GM19240 (cell line): ENCODE measurements at regions not wholly inside any gene's neighbourhood (a gene's known extent, or its start where the extent isn't known, plus 50 kb on each side); places are given as distances from the start of the nearest gene placed in this dataset.
"Not testable (repeated sequence)": the region's sequence is repeated elsewhere in the genome, so short reads cannot be mapped to it uniquely, and the experiment has no call there.

Experiments
- DNase-seq: peaks from one replicate; pipeline ENCODE4 v3.0.0; 2011; ENCODE audit warnings: low spot score; ENCODE audit not compliant: insufficient read length

DNA sequence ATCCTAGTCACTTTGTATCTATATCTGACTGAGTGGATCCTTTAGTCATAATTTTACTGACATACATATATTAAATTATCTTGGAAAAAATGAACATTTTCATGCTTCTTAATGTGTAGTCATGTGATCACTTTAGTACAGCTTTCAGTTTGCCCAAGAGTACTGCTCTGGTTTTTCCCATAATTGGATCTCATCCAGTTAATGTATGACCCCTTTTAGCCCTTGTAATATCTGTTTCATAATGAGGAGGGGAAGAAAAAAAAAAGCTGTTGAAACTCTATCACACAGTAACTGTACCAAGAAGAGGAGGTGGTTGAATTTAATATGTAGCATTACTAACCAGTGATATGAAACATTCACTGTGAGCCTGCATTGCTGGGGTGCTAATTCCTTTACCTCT lies 328.7 kb downstream of the PTPRC start:
- no peak for DNase-seq

DNA sequence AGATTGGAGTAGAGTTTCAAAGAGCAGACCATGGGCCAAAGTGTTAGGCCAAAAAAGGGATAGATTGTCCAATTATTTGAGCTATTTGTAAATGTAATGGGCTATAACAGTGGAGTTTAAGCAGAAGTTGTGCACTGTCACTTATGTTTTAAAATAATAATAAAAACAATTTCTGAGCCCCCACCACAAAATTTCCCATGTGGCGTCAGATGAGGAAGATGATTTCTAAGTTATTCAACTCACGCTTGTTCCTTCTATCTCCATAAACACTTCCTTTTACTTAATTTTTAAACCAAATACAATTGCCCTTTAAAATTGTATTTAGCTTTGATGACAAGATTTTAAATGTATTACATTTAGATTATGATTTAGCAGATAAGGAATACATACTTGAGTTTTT lies 330.0 kb downstream of the PTPRC start:
- DNase-seq: no peak

DNA sequence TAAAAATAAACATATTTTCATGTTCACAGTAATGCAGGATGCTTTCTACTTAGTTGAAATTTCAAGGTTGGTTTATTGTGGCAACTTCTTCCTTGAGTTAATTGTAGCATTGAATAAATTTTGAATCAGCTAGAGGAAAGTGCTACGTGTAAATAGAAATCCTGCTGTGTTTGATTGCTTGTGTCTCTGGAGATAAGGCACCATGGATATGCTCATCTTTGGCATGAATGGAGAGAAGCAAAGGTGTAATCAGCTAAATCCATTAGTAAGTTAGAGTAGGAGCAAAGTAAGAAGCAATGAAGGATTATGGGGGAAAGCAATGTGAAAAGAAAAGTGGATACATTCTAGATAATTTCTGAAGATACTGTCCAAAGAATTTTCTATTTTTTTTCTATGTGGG lies 331.1 kb downstream of the PTPRC start:
- no peak for DNase-seq

DNA sequence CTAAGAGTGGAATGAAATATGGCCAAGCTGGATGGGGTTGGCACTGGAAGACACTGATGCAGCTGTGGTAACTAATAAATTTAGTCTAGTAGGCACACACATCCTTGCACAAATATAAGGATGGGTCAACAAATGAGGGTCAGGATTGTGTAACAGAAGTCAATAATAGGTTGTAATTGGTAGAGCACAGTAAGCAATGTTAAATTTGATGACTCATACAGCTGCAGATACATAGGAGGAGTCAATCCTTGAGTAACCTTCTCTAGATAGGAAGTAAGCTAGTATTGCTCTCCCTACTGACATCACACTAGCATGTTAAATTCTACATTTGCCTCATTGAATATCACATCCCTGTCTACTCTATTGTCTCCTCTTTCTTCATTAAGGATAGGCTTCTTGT lies 332.1 kb downstream of the PTPRC start:
- DNase-seq: no peak

DNA sequence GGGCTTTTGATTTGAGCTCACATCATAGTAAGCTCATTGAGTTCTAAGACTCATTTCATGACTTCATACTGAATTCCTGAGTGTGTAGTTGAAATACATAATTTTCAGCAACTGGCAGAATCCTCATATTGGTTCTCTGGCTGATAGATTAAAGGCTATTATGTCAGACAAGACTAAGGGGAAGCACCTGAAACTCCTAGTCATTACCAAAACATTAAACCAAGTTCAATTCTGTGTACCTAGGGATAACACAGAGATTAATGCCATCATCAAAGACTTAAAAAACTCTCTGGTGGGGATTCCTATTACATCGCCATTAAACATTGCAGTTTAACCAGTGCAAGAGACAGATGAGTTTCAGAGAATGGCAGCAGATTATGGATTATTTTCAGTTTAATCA lies 339.1 kb downstream of the PTPRC start:
- no peak for DNase-seq

DNA sequence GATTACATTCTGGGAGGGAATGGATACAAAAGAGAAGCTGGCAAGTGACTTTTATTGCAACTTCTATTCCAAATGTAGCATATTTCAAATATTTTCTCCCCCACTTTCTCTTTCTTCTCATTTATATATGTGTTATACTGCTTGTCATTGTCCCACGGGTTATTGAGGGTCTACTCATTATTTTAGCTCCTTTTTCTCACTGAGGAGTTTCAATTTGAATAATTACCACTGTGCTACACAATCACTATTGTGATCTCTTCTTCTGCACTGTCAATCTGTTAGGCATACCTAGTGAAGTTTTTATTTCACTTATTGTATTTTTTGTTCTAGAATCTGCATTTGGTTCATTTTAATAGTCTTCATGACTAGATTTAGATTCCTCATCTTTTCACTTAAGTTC lies 339.7 kb downstream of the PTPRC start:
- no peak for DNase-seq

DNA sequence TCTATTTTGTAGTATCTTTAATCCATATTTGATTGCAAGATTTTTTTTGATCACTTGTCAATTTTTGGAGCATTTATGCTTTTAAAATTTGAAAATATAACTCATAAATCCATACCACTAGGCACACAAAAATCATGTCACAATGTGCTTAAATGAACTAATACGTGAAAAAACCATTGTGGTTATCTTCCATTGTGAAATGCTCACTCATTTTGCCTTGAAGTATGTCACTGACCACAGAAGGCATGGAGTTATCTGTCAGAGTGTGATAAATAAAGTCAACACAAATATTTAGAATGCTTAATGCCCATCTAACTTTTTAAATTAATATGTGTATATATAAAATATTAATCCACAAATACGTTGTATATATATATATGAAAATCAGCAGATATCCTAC lies 347.2 kb downstream of the PTPRC start:
- no peak for DNase-seq

DNA sequence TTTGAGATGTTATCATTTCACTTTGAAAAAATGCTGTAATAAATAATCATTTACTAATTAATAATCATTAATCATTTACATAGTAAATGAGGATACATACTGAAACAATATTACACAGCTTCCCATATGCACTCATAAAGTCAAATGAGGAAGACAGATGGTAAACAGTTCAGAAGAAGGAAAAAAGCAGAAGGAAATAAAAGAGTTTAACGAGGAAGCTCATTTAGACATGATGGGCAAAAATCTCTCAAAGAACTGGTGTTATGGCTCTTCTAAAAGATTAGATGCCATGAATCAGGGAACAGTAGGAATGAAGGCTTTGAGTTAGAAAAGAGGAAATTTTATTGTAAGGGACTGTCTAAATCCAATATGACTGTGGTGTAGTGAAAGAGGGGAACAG lies 347.6 kb downstream of the PTPRC start:
- no peak for DNase-seq

DNA sequence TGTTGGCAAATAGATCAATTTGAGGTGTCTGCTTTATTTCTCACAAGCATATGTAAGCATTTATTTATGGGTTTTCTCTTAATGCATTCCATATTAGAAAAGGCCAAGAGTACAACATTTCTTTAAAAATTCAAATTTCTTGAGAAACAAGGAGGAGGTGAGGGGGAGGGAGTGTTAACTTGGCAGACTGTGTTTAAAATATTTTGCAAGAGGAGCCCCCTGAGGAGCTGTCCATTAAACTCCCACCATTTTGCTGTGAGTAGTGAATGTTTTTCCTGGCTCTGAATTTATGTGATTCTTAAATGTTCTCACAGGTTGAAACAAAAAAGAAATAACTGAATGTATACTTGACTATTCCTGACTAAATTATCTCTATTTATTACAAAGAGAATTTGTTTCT lies 363.8 kb downstream of the PTPRC start:
- DNase-seq: no peak

DNA sequence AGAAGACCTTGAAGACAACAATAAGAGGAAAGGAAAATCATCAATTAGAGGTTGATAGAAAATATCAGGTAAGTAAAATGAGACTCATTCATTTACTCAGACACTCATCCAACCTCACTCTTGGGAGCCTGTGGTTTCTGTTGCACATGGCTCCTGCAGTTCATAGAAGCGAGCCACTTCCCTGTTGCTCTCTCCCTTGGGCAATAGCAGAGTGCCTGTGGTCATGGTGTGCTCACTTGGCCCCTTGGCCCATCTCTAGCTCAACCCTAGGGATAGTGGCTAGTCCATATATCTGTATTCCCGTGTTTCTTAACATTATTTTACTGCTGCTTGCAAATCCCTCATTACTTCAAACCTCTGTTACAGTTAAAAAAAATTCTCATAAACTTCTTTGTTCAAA lies 368.6 kb downstream of the PTPRC start:
- no peak for DNase-seq

DNA sequence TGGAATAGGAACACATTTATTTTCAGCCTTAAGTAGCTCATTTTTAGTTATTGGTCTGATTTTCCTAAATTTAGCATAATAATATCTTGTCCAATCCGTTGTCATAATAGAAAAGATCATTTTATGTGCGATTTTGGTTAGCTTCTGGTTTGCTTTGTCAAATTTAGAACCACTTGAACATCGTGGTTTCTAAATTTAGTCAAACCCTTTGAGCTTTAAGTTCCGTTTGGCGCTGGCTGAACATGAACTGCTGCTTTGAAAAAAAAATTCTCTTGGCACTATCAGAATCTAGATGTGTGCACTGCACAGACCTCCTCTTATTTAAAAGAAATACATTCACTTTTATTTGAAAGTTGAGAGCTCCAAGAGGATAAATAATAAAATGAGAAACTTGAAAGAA lies 370.6 kb downstream of the PTPRC start:
- DNase-seq: no peak

DNA sequence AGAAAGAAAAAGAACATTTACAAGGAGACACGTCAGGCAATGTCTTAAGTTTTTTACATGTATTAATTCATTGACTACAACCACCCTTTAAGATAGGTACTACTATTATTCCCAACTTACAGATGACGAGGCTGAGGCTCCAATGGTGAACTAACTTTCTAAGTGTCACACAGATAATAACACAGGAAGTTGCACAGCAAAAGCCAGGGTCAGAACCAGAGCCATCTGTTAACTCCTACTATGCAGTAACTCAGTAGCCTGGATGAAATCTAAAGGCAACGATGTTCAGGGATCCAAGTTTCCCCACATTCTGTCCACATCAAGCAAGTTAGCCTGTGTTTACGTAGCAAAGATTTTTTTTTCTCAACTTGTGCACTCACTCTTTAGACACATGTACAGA lies 371.7 kb downstream of the PTPRC start:
- no peak for DNase-seq

DNA sequence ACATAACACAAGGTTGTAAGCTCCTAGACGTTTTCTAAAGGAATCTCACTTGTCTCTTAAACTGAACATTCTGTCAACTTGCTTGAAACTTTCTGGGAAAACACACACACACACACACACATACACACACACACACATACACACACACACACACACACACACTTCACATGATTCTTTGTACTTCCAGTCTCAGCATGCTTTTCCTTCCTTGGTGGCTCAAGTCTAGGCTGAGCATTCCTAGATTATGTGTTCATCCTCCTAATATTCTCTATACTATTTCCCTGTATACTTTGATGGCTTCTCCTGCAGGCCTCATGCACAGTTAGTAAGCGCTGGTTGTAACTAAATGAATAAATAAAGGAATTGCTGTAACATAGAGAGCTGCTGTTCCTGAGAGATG lies 372.1 kb downstream of the PTPRC start:
- DNase-seq: no peak

DNA sequence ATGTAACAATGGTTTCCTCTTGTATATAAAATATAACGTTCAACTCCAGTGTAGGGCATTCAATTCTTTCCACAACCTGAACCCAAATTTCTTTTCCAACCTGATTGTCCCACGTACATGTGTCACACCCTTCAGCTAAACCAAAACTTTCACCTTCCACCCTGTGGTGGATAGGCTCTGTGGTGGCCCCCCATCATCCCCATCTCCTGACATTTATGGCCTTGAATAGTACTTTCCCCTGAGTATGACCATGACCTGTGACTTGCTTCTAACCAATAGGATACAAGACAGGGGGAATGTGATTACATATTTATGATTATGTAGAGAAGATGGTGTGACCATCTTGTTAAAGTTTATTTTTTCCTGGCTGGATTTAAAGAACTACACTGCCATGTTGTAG lies 377.0 kb downstream of the PTPRC start:
- no peak for DNase-seq

DNA sequence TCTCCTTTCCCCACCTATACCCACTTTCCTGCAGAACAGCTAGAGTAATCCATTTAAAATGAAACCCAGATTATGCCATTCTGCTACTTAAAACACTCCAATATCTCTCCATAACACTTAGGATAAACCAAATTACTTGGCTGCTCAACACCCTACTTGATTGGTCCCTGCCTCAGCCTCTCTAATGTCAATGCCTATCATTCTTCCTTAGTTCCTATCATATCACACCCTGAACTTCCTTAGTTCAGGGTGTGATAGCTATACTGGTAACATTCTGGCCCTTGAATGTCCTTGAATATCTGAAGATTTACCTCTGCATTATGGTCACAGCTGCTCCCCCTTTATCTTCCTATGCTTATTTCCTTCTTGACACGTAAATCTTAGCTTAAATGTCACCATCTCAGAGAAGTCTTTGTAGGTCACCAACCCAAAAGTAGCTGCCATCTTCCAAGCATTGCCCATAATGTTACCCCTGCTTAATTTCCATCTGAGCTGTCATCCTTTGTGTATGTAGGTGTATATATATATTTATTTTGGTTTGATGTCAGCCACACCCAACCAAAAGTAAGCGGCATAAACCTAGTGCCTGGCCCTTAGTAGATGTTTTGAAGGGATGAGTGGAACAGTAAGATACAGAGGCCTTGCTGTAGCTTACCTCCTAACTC lies 379.8 kb downstream of the PTPRC start:
- no peak for DNase-seq

DNA sequence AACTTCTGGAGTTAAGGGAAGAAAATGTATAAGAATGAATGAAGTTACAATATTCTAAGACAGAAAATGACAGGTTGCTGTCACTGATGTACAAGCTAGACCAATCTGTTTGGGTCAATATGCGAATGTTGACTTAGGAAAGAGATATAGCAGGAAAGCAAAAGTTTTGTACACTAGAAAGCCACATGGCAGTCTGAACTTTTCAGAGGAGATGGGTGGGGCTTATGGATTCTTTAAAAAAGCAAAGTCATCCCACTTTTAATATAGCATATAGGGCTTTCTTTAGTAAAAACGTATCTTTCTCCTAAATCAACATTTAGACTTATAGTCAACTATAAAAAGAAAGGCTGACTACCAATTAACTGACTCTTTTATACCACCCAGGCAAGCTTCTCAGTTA lies 381.2 kb downstream of the PTPRC start:
- no peak for DNase-seq

DNA sequence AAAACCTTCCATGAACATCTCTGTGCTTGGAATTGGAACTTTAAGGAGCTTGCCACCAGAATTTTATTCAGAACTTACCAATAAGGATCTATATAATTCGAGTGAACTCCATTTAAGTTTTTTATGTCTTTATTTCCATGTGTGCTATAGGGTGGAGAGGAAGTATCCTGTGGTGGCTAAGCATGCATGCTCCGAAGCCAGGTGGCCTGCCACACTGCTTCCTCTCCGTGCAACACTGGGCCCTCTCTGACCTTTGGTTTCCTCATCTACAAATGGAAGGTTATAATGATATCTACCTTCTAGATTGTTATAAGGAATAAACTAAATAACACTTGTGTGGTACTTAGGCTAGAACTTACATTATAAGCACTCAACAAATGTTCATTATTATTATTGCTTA lies 382.1 kb downstream of the PTPRC start:
- no peak for DNase-seq

DNA sequence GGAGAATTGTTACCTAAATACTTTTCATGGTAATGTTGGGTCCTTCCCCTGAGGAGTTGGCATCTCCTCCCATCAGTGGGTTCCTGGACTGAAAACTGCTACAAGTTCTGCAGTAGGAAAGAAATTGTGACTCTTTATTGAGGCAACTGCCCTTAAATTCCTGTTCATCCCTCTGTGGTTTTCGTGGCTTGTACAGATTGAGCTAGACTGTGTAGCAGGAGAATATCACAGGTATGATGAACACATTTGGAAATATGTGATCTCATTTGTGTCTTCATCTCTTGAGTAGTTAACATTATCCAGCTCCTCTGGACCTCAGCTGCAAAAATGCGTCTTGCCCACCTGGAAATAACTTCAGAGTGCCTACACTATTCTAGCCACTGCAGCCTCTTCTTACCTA lies 390.6 kb downstream of the PTPRC start:
- no peak for DNase-seq

DNA sequence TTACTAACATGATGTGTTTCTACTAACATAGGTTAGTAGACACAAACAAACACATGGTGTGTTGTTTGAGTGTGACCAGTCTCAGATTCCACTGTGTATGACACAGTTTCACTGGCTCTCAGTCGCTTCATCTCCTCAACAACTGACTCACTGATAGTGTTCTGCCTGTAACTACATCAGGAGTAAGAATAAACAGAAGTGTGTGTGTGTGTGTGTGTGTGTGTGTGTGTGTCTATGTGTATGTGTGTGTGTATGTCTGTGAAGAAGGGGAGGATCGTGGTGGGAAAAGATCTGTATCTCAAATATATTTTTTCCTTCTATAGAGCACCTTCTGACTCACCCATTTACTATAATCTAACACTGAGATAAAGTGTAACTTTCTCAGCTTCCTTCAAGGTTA lies 391.0 kb downstream of the PTPRC start:
- no peak for DNase-seq

DNA sequence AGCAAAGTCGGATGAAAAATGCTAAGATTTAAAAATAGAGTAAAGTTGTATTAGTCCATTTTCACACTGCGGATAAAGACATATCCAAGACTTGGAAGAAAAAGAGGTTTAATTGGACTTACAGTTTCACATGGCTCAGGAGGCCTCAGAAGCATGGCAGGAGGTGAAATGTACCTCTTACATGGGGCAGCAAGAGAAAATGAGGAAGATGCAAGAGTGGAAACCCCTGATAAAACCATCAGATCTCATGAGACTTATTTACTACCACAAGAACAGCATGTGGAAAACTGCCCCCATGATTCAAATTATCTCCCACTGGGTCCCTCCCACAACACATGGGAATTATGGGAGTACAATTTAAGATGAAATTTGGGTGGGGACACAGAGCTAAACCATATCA lies 391.7 kb downstream of the PTPRC start:
- DNase-seq: not testable (repeated sequence)

DNA sequence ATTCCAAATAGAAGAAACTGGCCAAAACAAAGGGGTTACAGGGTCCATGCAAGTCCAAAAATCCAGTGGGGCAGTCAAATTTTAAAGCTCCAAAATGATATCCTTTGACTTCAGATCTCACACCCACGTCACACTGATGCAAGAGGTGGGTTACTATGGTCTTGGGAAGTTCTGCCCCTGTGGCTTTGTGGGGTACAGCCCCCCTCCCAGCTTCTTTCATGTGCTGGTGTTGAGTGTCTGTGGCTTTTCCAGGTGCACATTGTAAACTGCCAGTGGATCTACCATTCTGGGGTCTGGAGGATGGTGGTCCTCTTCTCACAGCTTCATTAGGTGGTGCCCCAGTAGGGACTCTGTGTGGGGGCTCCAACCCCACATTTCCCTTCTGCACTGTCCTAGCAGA lies 392.3 kb downstream of the PTPRC start:
- not testable (repeated sequence) for DNase-seq

DNA sequence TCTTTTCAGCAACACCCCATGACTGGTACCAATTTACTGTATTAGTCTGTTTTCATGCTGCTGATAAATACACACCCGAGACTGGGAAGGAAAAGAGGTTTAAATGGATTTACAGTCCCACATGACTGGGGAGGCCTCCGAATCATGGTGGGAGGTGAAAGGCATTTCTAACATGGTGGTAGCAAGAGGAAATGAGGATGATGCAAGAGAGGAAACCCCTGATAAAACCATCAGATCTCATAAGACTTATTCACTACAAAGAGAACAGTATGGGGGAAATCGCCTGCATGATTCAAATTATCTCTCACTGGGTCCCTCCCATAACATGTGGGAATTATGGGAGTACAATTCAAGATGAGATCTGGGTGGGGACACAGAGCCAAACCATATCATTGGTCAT lies 393.6 kb downstream of the PTPRC start:
- not testable (repeated sequence) for DNase-seq

DNA sequence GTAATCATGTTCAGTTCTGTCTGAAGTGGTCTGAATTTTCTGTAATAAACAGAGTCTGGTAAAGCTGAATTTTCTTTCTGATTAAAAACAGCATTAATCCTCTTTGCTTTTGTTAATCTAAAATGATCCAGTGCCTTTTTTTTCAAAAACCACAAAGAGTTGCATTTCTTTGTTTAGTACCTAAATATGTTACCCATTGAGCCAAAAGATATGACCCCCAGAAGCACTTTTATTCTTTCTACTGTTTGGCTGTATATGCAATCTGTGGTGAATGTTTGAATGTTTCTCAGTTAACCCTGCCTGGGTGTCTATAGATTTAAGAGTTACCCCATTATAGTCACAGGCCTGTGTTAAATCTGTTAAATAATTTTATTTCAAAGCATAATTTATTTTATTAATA lies 394.8 kb downstream of the PTPRC start:
- DNase-seq: no peak

DNA sequence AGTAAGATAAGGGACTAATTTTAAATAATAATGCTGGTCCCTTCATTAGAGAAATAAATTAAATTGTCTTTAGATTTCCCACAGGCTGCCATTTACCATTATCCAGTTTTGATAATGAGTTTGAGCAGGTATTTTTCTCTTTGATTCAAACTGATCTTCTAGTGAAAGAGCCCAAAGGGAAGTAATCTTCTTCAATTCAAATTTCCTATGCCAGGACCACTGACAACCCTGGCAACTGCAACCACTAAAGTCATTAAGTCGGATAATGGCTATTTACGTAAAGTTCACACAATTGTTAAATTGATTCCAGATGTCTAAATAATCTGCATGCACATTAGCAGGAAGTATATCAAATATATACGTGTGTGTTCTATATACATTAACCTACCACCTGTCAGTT lies 399.3 kb downstream of the PTPRC start:
- no peak for DNase-seq
